ENCODE measurements at regions not wholly inside any gene's neighbourhood (a gene's known extent, or its start where the extent isn't known, plus 50 kb on each side); places are given as distances from the start of the nearest gene placed in this dataset.

GRCh38 chr2:106941372-106941993 is 55.5 kb upstream of the ST6GAL2 start:
- DNase-seq (ENCODE audit: low read depth), result no peak
- Histone ChIP-seq H3K9me3 (ENCODE audit: control insufficient read depth, low read length) (no peaks in the 10 kb centered on the region), H3K9ac (ENCODE audit: low read length) (no peak overlapping the region), H3K27me3 (replicated peaks; ENCODE audit: control insufficient read depth, insufficient read depth, low read length) (no peaks in the 10 kb centered on the region), H3K4me1 (ENCODE audit: control insufficient read depth, insufficient read depth, low read length) (no peaks in the 10 kb centered on the region), H3K36me3 (ENCODE audit: control insufficient read depth, insufficient read depth, low read length, severe bottlenecking) (no peaks in the 10 kb centered on the region), H3K4me3 (ENCODE audit: low read length) (no peak overlapping the region)

- H3K4me3 ChIP-seq (ENCODE audit: low read length), result no peak overlapping the region
- H3K27me3 ChIP-seq (replicated peaks; ENCODE audit: control insufficient read depth, insufficient read depth, low read length), result no peaks in the 10 kb centered on the region
- no peaks in the 10 kb centered on the region for H3K9me3 ChIP-seq (ENCODE audit: control insufficient read depth, low read length)
- no peak for DNase-seq (ENCODE audit: low read depth)
- H3K9ac ChIP-seq (ENCODE audit: low read length), result no peak overlapping the region
- no peaks in the 10 kb centered on the region for H3K4me1 ChIP-seq (ENCODE audit: control insufficient read depth, insufficient read depth, low read length)
- no peaks in the 10 kb centered on the region for H3K36me3 ChIP-seq (ENCODE audit: control insufficient read depth, insufficient read depth, low read length, severe bottlenecking)
Observed at GRCh38 chr2:106943468-106944200, 57.7 kb upstream of the ST6GAL2 start.

GRCh38 chr2:106944215-106944614 is 58.2 kb upstream of the ST6GAL2 start:
- Histone ChIP-seq H3K27me3 (replicated peaks; ENCODE audit: control insufficient read depth, insufficient read depth, low read length) (no peaks in the 10 kb centered on the region), H3K36me3 (ENCODE audit: control insufficient read depth, insufficient read depth, low read length, severe bottlenecking) (no peaks in the 10 kb centered on the region), H3K4me3 (ENCODE audit: low read length) (no peak overlapping the region), H3K9me3 (ENCODE audit: control insufficient read depth, low read length) (no peaks in the 10 kb centered on the region), H3K4me1 (ENCODE audit: control insufficient read depth, insufficient read depth, low read length) (no peaks in the 10 kb centered on the region), H3K9ac (ENCODE audit: low read length) (no peak overlapping the region)
- DNase-seq (ENCODE audit: low read depth), result peak; percentile 76

- Histone ChIP-seq H3K4me3 (ENCODE audit: low read length) (no peak overlapping the region), H3K4me1 (ENCODE audit: control insufficient read depth, insufficient read depth, low read length) (no peaks in the 10 kb centered on the region), H3K27me3 (replicated peaks; ENCODE audit: control insufficient read depth, insufficient read depth, low read length) (no peaks in the 10 kb centered on the region), H3K9me3 (ENCODE audit: control insufficient read depth, low read length) (peaks cover 9% of the 10 kb centered on the region), H3K9ac (ENCODE audit: low read length) (no peak overlapping the region), H3K36me3 (ENCODE audit: control insufficient read depth, insufficient read depth, low read length, severe bottlenecking) (no peaks in the 10 kb centered on the region)
- peak; percentile 70 for DNase-seq (ENCODE audit: low read depth)
Observed at GRCh38 chr2:106948540-106948939, 62.6 kb upstream of the ST6GAL2 start.

- no peak for DNase-seq (ENCODE audit: low read depth)
- Histone ChIP-seq H3K4me3 (ENCODE audit: low read length) (no peak overlapping the region), H3K36me3 (ENCODE audit: control insufficient read depth, insufficient read depth, low read length, severe bottlenecking) (no peaks in the 10 kb centered on the region), H3K27me3 (replicated peaks; ENCODE audit: control insufficient read depth, insufficient read depth, low read length) (no peaks in the 10 kb centered on the region), H3K9ac (ENCODE audit: low read length) (no peak overlapping the region), H3K9me3 (ENCODE audit: control insufficient read depth, low read length) (peaks cover 9% of the 10 kb centered on the region), H3K4me1 (ENCODE audit: control insufficient read depth, insufficient read depth, low read length) (no peaks in the 10 kb centered on the region)
Observed at GRCh38 chr2:106953236-106953635, 67.3 kb upstream of the ST6GAL2 start.

- H3K9me3 ChIP-seq (ENCODE audit: control insufficient read depth, low read length), result peaks cover 9% of the 10 kb centered on the region
- no peak overlapping the region for H3K4me3 ChIP-seq (ENCODE audit: low read length)
- H3K9ac ChIP-seq (ENCODE audit: low read length), result no peak overlapping the region
- H3K4me1 ChIP-seq (ENCODE audit: control insufficient read depth, insufficient read depth, low read length), result no peaks in the 10 kb centered on the region
- no peaks in the 10 kb centered on the region for H3K27me3 ChIP-seq (replicated peaks; ENCODE audit: control insufficient read depth, insufficient read depth, low read length)
- H3K36me3 ChIP-seq (ENCODE audit: control insufficient read depth, insufficient read depth, low read length, severe bottlenecking), result no peaks in the 10 kb centered on the region
- no peak for DNase-seq (ENCODE audit: low read depth)
Observed at GRCh38 chr2:106953779-106954178, 67.8 kb upstream of the ST6GAL2 start.

- Histone ChIP-seq H3K4me3 (ENCODE audit: low read length) (no peak overlapping the region), H3K9ac (ENCODE audit: low read length) (no peak overlapping the region), H3K4me1 (ENCODE audit: control insufficient read depth, insufficient read depth, low read length) (no peaks in the 10 kb centered on the region), H3K27me3 (replicated peaks; ENCODE audit: control insufficient read depth, insufficient read depth, low read length) (no peaks in the 10 kb centered on the region), H3K9me3 (ENCODE audit: control insufficient read depth, low read length) (peaks cover 9% of the 10 kb centered on the region), H3K36me3 (ENCODE audit: control insufficient read depth, insufficient read depth, low read length, severe bottlenecking) (no peaks in the 10 kb centered on the region)
- no peak for DNase-seq (ENCODE audit: low read depth)
Observed at GRCh38 chr2:106954304-106954703, 68.3 kb upstream of the ST6GAL2 start.

GRCh38 chr2:106956416-106956815 is 70.4 kb upstream of the ST6GAL2 start:
- no peaks in the 10 kb centered on the region for H3K36me3 ChIP-seq (ENCODE audit: control insufficient read depth, insufficient read depth, low read length, severe bottlenecking)
- no peaks in the 10 kb centered on the region for H3K9me3 ChIP-seq (ENCODE audit: control insufficient read depth, low read length)
- no peaks in the 10 kb centered on the region for H3K27me3 ChIP-seq (replicated peaks; ENCODE audit: control insufficient read depth, insufficient read depth, low read length)
- no peak overlapping the region for H3K4me3 ChIP-seq (ENCODE audit: low read length)
- DNase-seq (ENCODE audit: low read depth), result peak; percentile 23
- no peak overlapping the region for H3K9ac ChIP-seq (ENCODE audit: low read length)
- H3K4me1 ChIP-seq (ENCODE audit: control insufficient read depth, insufficient read depth, low read length), result no peaks in the 10 kb centered on the region

GRCh38 chr2:106956879-106957278 is 70.9 kb upstream of the ST6GAL2 start:
- Histone ChIP-seq H3K27me3 (replicated peaks; ENCODE audit: control insufficient read depth, insufficient read depth, low read length) (no peaks in the 10 kb centered on the region), H3K9ac (ENCODE audit: low read length) (no peak overlapping the region), H3K4me1 (ENCODE audit: control insufficient read depth, insufficient read depth, low read length) (no peaks in the 10 kb centered on the region), H3K36me3 (ENCODE audit: control insufficient read depth, insufficient read depth, low read length, severe bottlenecking) (no peaks in the 10 kb centered on the region), H3K9me3 (ENCODE audit: control insufficient read depth, low read length) (no peaks in the 10 kb centered on the region), H3K4me3 (ENCODE audit: low read length) (no peak overlapping the region)
- DNase-seq (ENCODE audit: low read depth), result peak; percentile 98

GRCh38 chr2:106959975-106960682 is 74.2 kb upstream of the ST6GAL2 start:
- no peak for DNase-seq (ENCODE audit: low read depth)
- Histone ChIP-seq H3K36me3 (ENCODE audit: control insufficient read depth, insufficient read depth, low read length, severe bottlenecking) (no peaks in the 10 kb centered on the region), H3K9me3 (ENCODE audit: control insufficient read depth, low read length) (no peaks in the 10 kb centered on the region), H3K4me3 (ENCODE audit: low read length) (no peak overlapping the region), H3K27me3 (replicated peaks; ENCODE audit: control insufficient read depth, insufficient read depth, low read length) (no peaks in the 10 kb centered on the region), H3K4me1 (ENCODE audit: control insufficient read depth, insufficient read depth, low read length) (no peaks in the 10 kb centered on the region), H3K9ac (ENCODE audit: low read length) (no peak overlapping the region)

- Histone ChIP-seq H3K36me3 (ENCODE audit: control insufficient read depth, insufficient read depth, low read length, severe bottlenecking) (no peaks in the 10 kb centered on the region), H3K4me1 (ENCODE audit: control insufficient read depth, insufficient read depth, low read length) (no peaks in the 10 kb centered on the region), H3K9ac (ENCODE audit: low read length) (no peak overlapping the region), H3K27me3 (replicated peaks; ENCODE audit: control insufficient read depth, insufficient read depth, low read length) (no peaks in the 10 kb centered on the region), H3K9me3 (ENCODE audit: control insufficient read depth, low read length) (no peaks in the 10 kb centered on the region), H3K4me3 (ENCODE audit: low read length) (no peak overlapping the region)
- DNase-seq (ENCODE audit: low read depth), result peak; percentile 33
Observed at GRCh38 chr2:106960683-106961161, 74.8 kb upstream of the ST6GAL2 start.
